IMR-90 (cell line): ENCODE measurements at regions not wholly inside any gene's neighbourhood (a gene's known extent, or its start where the extent isn't known, plus 50 kb on each side); places are given as distances from the start of the nearest gene placed in this dataset.

Experiments
- ATAC-seq: fragments of 200-7000 bp; cut with Tn5 transposase; 2 replicates; pipeline ENCODE4 v1.9.1; 2020; ENCODE audit warnings: low read depth, mild to moderate bottlenecking, moderate library complexity
- BruUV-seq: library from RNA; stranded (reverse); fragments of 400-500 nt; replicated peaks from 2 replicates; lab custom pipeline; 2021; lab: Mats Ljungman, UMichigan
- CTCF ChIA-PET: fragments of 300-600 bp; formaldehyde crosslinking; extraction: SDS; loops from one replicate; lab custom pipeline; 2021; ENCODE audit warnings: antibody characterized with exemption; lab: Yijun Ruan, JAX
- POLR2A ChIA-PET: fragments of 300-600 bp; sonication (Branson Sonifier 250); formaldehyde crosslinking; loops from one replicate; lab custom pipeline; 2022; ENCODE audit warnings: antibody characterized with exemption; ENCODE audit not compliant: unreplicated experiment; lab: Charles Lee
- DNase-seq: peaks from one replicate; pipeline ENCODE4 v3.0.0; 2013
- H2AFZ ChIP-seq: replicated peaks from 2 replicates; pipeline ENCODE3; 2013; ENCODE audit warnings: low read length, mild to moderate bottlenecking; ENCODE audit not compliant: poor library complexity
- H2AK5ac ChIP-seq: 2 replicates; pipeline ENCODE4 v1.6.1; 2013; ENCODE audit warnings: low read depth, low read length, inconsistent platforms
- H2AK9ac ChIP-seq: replicated peaks from 2 replicates; pipeline ENCODE3; 2013; ENCODE audit warnings: mild to moderate bottlenecking, low read depth, low read length, moderate library complexity; ENCODE audit not compliant: poor library complexity
- H2BK120ac ChIP-seq: 2 replicates; pipeline ENCODE4 v1.6.1; 2013; ENCODE audit warnings: low read depth, low read length, inconsistent platforms
- H2BK15ac ChIP-seq: 3 replicates; pipeline ENCODE4 v1.6.1; 2013; ENCODE audit warnings: low read depth, low read length, inconsistent platforms
- H2BK20ac ChIP-seq: 2 replicates; pipeline ENCODE4 v1.6.1; 2013; ENCODE audit warnings: low read depth, mild to moderate bottlenecking, inconsistent platforms, low read length, moderate library complexity
- H2BK5ac ChIP-seq: 2 replicates; pipeline ENCODE4 v1.6.1; 2013; ENCODE audit warnings: mild to moderate bottlenecking, low read depth, low read length, inconsistent platforms; ENCODE audit not compliant: poor library complexity, severe bottlenecking
- H3K14ac ChIP-seq: replicated peaks from 2 replicates; pipeline ENCODE4 v1.6.1; 2013; ENCODE audit warnings: low read depth, low read length, inconsistent platforms
- H3K18ac ChIP-seq: 2 replicates; pipeline ENCODE4 v1.6.1; 2013; ENCODE audit warnings: low read depth, low read length, control low read depth
- H3K23ac ChIP-seq: 2 replicates; pipeline ENCODE4 v1.6.1; 2013; ENCODE audit warnings: low read depth, low read length, inconsistent platforms
- H3K27ac ChIP-seq: 2 replicates; pipeline ENCODE4 v1.5.1; 2013; ENCODE audit warnings: mild to moderate bottlenecking, control low read depth, low read length; ENCODE audit not compliant: insufficient read depth
- H3K27me3 ChIP-seq: 2 replicates; pipeline ENCODE4 v1.6.1; 2013; ENCODE audit warnings: low read length; ENCODE audit not compliant: control insufficient read depth, insufficient read depth
- H3K36me3 ChIP-seq: 2 replicates; pipeline ENCODE4 v1.6.1; 2013; ENCODE audit warnings: low read length, mixed read lengths; ENCODE audit not compliant: control insufficient read depth, insufficient read depth
- H3K4ac ChIP-seq: 2 replicates; pipeline ENCODE4 v1.6.1; 2013; ENCODE audit warnings: low read depth, low read length, inconsistent platforms
- H3K4me1 ChIP-seq: 2 replicates; pipeline ENCODE4 v1.6.1; 2013; ENCODE audit warnings: low read length, mixed read lengths; ENCODE audit not compliant: control insufficient read depth, insufficient read depth
- H3K4me2 ChIP-seq: 2 replicates; pipeline ENCODE4 v1.6.1; 2013; ENCODE audit warnings: low read depth, mild to moderate bottlenecking, control low read depth, low read length, moderate library complexity
- H3K4me3 ChIP-seq: 2 replicates; pipeline ENCODE4 v1.5.1; 2013; ENCODE audit warnings: low read depth, mild to moderate bottlenecking, control low read depth, low read length, moderate library complexity; ENCODE audit not compliant: insufficient read depth
- H3K56ac ChIP-seq: 2 replicates; pipeline ENCODE4 v1.6.1; 2013; ENCODE audit warnings: low read length, inconsistent platforms; ENCODE audit not compliant: insufficient read depth; ENCODE audit errors: extremely low read depth
- H3K79me1 ChIP-seq, 2 experiments: 2 replicates each; pipeline ENCODE4 v1.6.1; 2013; ENCODE audit warnings: low read length in 2 of 2, inconsistent platforms in 1 of 2, low read depth in 1 of 2
- H3K9ac ChIP-seq: 2 replicates; pipeline ENCODE4 v1.6.1; 2013; ENCODE audit warnings: low read depth, low read length, control low read depth
- H3K9me1 ChIP-seq: 2 replicates; pipeline ENCODE4 v1.6.1; 2013; ENCODE audit warnings: low read length, inconsistent platforms; ENCODE audit not compliant: insufficient read depth
- H3K9me3 ChIP-seq: 2 replicates; pipeline ENCODE4 v1.6.1; 2013; ENCODE audit warnings: low read length; ENCODE audit not compliant: control insufficient read depth, insufficient read depth
- H4K20me1 ChIP-seq: 2 replicates; pipeline ENCODE4 v1.6.1; 2013; ENCODE audit warnings: low read length, inconsistent platforms; ENCODE audit not compliant: insufficient read depth
- H4K5ac ChIP-seq: 2 replicates; pipeline ENCODE4 v1.6.1; 2013; ENCODE audit warnings: mild to moderate bottlenecking, low read depth, low read length, control low read depth
- H4K8ac ChIP-seq, 2 experiments: 2 replicates each; pipeline ENCODE4 v1.6.1; 2013; ENCODE audit warnings: low read depth in 2 of 2, low read length in 2 of 2, control low read depth in 1 of 2, inconsistent platforms in 1 of 2
- H4K91ac ChIP-seq: 2 replicates; pipeline ENCODE4 v1.6.1; 2013; ENCODE audit warnings: low read depth, low read length, inconsistent platforms; ENCODE audit not compliant: insufficient read depth
- FOS ChIP-seq: fragments of 150-350 bp; IDR thresholded peaks from 2 replicates; pipeline ENCODE4 v1.6.1; 2016; ENCODE audit warnings: low read depth, low read length
- MAZ ChIP-seq: IDR thresholded peaks from 2 replicates; pipeline ENCODE4 v1.6.1; 2012; ENCODE audit warnings: low read depth, mild to moderate bottlenecking, low read length, improper control_type of control experiment, moderate library complexity, borderline replicate concordance
- NFE2L2 ChIP-seq: fragments of 150-350 bp; IDR thresholded peaks from 2 replicates; pipeline ENCODE4 v1.6.1; 2016; ENCODE audit warnings: low read depth, mild to moderate bottlenecking, low read length
- RFX5 ChIP-seq: IDR thresholded peaks from 2 replicates; pipeline ENCODE4 v1.8.0; 2012; ENCODE audit warnings: low read depth, mild to moderate bottlenecking, low read length, moderate library complexity
- WGBS, 2 experiments: methylation state at CpG; one replicate each; pipeline versions ENCODE4 v1.1.5 to v1.1.7; 2013; ENCODE audit warnings: missing lambda C conversion rate in 2 of 2; ENCODE audit not compliant: insufficient read length in 1 of 2; ENCODE audit errors: extremely low coverage in 2 of 2; 5-methylcytosine and 5-hydroxymethylcytosine counted together
- dilution Hi-C: fragments of 300-500 bp; cut with HindIII; formaldehyde crosslinking; loops from one replicate; pipeline ENCODE4 v1.14.3; 2018; ENCODE audit warnings: low sequenced_read_pairs; ENCODE audit not compliant: unreplicated experiment
- in situ Hi-C: fragments of 300-500 bp; cut with MboI; formaldehyde crosslinking; loops from 3 replicates; pipeline ENCODE4 v1.14.3; 2019; ENCODE audit warnings: low sequenced_read_pairs, inconsistent platforms, mixed read lengths
- intact Hi-C: fragments of 100-400 bp; cut with micrococcal nuclease; formaldehyde crosslinking; loops from 2 replicates; pipeline ENCODE4 v1.10.0; 2022
- TF ChIP-seq, protein P1 (sequence below): fragments of 150-350 bp; IDR thresholded peaks from 2 replicates; pipeline ENCODE4 v1.6.1; 2017; ENCODE audit warnings: mild to moderate bottlenecking, antibody characterized with exemption, low read length, low read depth

DNA sequence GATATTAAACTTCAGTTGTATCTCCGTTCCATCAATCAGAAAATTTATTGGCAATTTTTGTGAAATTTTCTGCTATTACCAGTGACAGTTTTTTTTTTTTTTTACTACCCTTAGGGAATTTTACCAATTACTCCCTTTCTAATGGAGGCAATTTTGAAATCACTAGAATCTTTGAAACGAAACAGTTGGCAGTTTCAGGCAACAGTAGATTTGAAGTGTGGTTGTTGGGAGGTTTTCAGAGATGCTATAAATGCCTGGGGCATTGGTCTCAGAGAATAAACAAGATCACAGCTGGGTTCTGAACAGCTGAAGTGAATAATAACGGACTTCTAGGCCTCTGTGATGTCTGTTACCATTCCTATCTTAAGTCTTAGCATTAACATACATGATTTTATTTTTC is 535.9 kb upstream of the POT1 start:
- intact Hi-C loops = no loop called here
- H2BK20ac ChIP-seq = no peak overlapping the region
- TF ChIP-seq MAZ (no peak), RFX5 (no peak), FOS (no peak), NFE2L2 (no peak)
- TF ChIP-seq, protein P1, sequence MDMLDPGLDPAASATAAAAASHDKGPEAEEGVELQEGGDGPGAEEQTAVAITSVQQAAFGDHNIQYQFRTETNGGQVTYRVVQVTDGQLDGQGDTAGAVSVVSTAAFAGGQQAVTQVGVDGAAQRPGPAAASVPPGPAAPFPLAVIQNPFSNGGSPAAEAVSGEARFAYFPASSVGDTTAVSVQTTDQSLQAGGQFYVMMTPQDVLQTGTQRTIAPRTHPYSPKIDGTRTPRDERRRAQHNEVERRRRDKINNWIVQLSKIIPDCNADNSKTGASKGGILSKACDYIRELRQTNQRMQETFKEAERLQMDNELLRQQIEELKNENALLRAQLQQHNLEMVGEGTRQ = no peak
- in situ Hi-C loops = no loop called here
- H2BK120ac ChIP-seq = no peak overlapping the region
- no peak overlapping the region for H3K14ac ChIP-seq
- no peaks in the 10 kb centered on the region for H3K27me3 ChIP-seq
- no peak overlapping the region for H3K27ac ChIP-seq
- H4K5ac ChIP-seq = no peak overlapping the region
- no peaks in the 10 kb centered on the region for H3K9me1 ChIP-seq
- ATAC-seq (no peak), DNase-seq (no peak)
- no peak overlapping the region for H3K4me3 ChIP-seq
- H2AFZ ChIP-seq = no peak overlapping the region
- H2BK15ac ChIP-seq = no peak overlapping the region
- H2AK9ac ChIP-seq = no peak overlapping the region
- POLR2A ChIA-PET = no interaction called here
- no peak overlapping the region for H3K4me2 ChIP-seq
- H2AK5ac ChIP-seq = no peak overlapping the region
- H3K9ac ChIP-seq = no peak overlapping the region
- no peaks in the 10 kb centered on the region for H3K36me3 ChIP-seq
- no peak overlapping the region for H2BK5ac ChIP-seq
- no peak overlapping the region for H4K8ac ChIP-seq
- no peak overlapping the region for H3K4ac ChIP-seq
- H3K79me1 ChIP-seq = no peaks in the 10 kb centered on the region
- H3K18ac ChIP-seq = no peak overlapping the region
- no peak overlapping the region for H3K23ac ChIP-seq
- dilution Hi-C loops = no loop called here
- no peak overlapping the region for H4K91ac ChIP-seq
- H4K20me1 ChIP-seq = no peaks in the 10 kb centered on the region
- H3K9me3 ChIP-seq = peaks cover 16% of the 10 kb centered on the region
- no peaks in the 10 kb centered on the region for H3K4me1 ChIP-seq
- WGBS, 2 experiments = no CpG with 5 or more reads among the region's 3 CpGs
- CTCF ChIA-PET = no interaction called here
- BruUV-seq = no TSS peak
- no peak overlapping the region for H3K56ac ChIP-seq
